ENCODE measurements at regions not wholly inside any gene's neighbourhood (a gene's known extent, or its start where the extent isn't known, plus 50 kb on each side); places are given as distances from the start of the nearest gene placed in this dataset.

DNA sequence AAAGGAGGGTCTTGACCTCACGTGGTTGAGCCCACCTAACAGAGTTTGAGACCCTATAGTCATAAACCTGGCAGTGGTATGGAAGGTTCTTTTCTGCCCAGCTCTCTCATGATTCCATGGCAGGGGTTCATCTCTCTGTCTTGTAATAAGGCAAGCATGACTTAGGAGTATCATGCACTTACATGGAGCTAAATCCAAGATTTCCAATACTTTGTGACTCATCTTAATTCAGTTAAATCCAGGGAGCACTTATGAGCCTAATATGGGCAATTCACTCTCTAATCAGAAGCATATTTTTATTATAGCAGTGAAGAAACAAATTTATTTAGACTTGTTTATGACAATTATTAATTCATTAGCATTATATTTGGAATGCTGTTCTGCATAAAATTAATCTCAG is 131.8 kb upstream of the CPSF6 start:
- no peaks in the 10 kb centered on the region for H3K36me3 ChIP-seq (ENCODE audit: insufficient read depth, low read length)
- no peak for FAIRE-seq
- Mint-ChIP-seq H3K4me3 (ENCODE audit: unreplicated experiment) (no peak overlapping the region), H3K9me3 (ENCODE audit: unreplicated experiment) (no peaks in the 10 kb centered on the region), H3K27me3 (ENCODE audit: low read depth, unreplicated experiment) (peaks cover 13% of the 10 kb centered on the region), H3K36me3 (ENCODE audit: low read depth, unreplicated experiment) (no peaks in the 10 kb centered on the region), H3K27ac (ENCODE audit: unreplicated experiment) (no peak overlapping the region), H3K4me1 (ENCODE audit: low read depth, unreplicated experiment) (peaks cover 9% of the 10 kb centered on the region)
- no peak overlapping the region for H3K4me2 ChIP-seq (ENCODE audit: low read length)
- TF ChIP-seq, protein P1, sequence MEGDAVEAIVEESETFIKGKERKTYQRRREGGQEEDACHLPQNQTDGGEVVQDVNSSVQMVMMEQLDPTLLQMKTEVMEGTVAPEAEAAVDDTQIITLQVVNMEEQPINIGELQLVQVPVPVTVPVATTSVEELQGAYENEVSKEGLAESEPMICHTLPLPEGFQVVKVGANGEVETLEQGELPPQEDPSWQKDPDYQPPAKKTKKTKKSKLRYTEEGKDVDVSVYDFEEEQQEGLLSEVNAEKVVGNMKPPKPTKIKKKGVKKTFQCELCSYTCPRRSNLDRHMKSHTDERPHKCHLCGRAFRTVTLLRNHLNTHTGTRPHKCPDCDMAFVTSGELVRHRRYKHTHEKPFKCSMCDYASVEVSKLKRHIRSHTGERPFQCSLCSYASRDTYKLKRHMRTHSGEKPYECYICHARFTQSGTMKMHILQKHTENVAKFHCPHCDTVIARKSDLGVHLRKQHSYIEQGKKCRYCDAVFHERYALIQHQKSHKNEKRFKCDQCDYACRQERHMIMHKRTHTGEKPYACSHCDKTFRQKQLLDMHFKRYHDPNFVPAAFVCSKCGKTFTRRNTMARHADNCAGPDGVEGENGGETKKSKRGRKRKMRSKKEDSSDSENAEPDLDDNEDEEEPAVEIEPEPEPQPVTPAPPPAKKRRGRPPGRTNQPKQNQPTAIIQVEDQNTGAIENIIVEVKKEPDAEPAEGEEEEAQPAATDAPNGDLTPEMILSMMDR (IDR thresholded peaks at IDR 0.05; ENCODE audit: insufficient read depth, low read depth, low read length): no peak
- no peak for TF ChIP-seq EZH2 (IDR thresholded peaks at IDR 0.05; ENCODE audit: insufficient read depth, low read length)
- H2AFZ ChIP-seq (ENCODE audit: low read depth, low read length): no peak overlapping the region
- H3K4me3 ChIP-seq (ENCODE audit: insufficient read depth, low read depth, low read length): no peak overlapping the region
- no peaks in the 10 kb centered on the region for H3K27me3 ChIP-seq (ENCODE audit: insufficient read depth, low read length)
- no peaks in the 10 kb centered on the region for H3K79me2 ChIP-seq (ENCODE audit: insufficient read depth, low read length)
- H3K4me1 ChIP-seq (ENCODE audit: insufficient read depth, low read length): peaks cover 4% of the 10 kb centered on the region
- H3K9me3 ChIP-seq (ENCODE audit: insufficient read depth, low read depth, low read length): no peaks in the 10 kb centered on the region
- H3K27ac ChIP-seq (ENCODE audit: low read depth, low read length): no peak overlapping the region
- no peaks in the 10 kb centered on the region for H4K20me1 ChIP-seq (ENCODE audit: insufficient read depth, low read length)
- H3K9ac ChIP-seq (ENCODE audit: low read length): no peak overlapping the region
- DNase-seq (ENCODE audit: low read depth): no peak

DNA sequence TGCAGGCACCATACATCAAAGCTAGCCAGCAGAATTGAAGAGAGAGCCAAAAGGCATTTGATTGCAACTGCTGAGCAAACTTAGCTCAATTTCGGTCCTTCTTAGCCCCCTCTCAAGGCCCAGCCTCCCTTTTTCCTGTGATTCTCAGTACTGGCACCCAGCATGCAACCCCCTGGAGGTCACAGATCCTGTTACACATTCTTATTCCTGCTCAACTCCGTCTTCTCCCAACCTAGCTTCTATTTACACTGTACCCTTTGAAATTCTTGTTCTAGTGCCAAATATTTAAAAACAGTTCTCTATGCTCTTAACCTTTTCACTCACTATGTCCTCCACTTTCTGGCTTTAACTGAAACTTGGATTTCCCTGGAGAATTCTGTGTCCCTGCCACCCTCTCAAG is 131.3 kb upstream of the CPSF6 start:
- Histone ChIP-seq H3K79me2 (ENCODE audit: insufficient read depth, low read length) (no peaks in the 10 kb centered on the region), H3K4me2 (ENCODE audit: low read length) (peak overlapping the region; percentile 1), H3K4me1 (ENCODE audit: insufficient read depth, low read length) (peaks cover 4% of the 10 kb centered on the region), H3K27ac (ENCODE audit: low read depth, low read length) (no peak overlapping the region), H3K27me3 (ENCODE audit: insufficient read depth, low read length) (no peaks in the 10 kb centered on the region), H2AFZ (ENCODE audit: low read depth, low read length) (peak overlapping the region; percentile 0), H3K9me3 (ENCODE audit: insufficient read depth, low read depth, low read length) (no peaks in the 10 kb centered on the region), H3K36me3 (ENCODE audit: insufficient read depth, low read length) (no peaks in the 10 kb centered on the region), H4K20me1 (ENCODE audit: insufficient read depth, low read length) (no peaks in the 10 kb centered on the region), H3K9ac (ENCODE audit: low read length) (no peak overlapping the region), H3K4me3 (ENCODE audit: insufficient read depth, low read depth, low read length) (no peak overlapping the region)
- peak; percentile 42 for DNase-seq (ENCODE audit: low read depth)
- TF ChIP-seq EZH2 (IDR thresholded peaks at IDR 0.05; ENCODE audit: insufficient read depth, low read length): no peak
- TF ChIP-seq, protein P1 (IDR thresholded peaks at IDR 0.05; ENCODE audit: insufficient read depth, low read depth, low read length): no peak
- Mint-ChIP-seq H3K27me3 (ENCODE audit: low read depth, unreplicated experiment) (peaks cover 13% of the 10 kb centered on the region), H3K27ac (ENCODE audit: unreplicated experiment) (no peak overlapping the region), H3K4me1 (ENCODE audit: low read depth, unreplicated experiment) (peaks cover 9% of the 10 kb centered on the region), H3K9me3 (ENCODE audit: unreplicated experiment) (no peaks in the 10 kb centered on the region), H3K4me3 (ENCODE audit: unreplicated experiment) (no peak overlapping the region), H3K36me3 (ENCODE audit: low read depth, unreplicated experiment) (no peaks in the 10 kb centered on the region)
- no peak for FAIRE-seq

DNA sequence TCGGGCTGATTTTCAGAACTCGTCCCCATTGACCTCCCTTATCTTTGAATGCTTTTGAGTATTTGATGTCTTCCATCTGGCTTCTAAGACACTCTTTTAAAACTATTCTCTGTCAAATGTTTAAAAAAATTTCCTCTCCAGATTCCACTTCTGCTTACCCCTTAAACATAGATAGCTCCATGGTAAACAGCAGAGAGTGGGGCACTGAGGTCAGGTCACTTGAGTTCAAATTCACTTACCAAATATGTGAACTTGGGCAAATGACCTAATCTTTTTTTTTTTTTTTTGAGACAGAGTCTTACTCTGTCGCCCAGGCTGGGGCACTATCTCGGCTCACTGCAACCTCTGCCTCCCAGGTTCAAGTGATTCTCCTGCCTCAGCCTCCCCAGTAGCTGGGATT is 126.8 kb upstream of the CPSF6 start:
- Histone ChIP-seq H3K27ac (ENCODE audit: low read depth, low read length) (no peak overlapping the region), H3K9ac (ENCODE audit: low read length) (no peak overlapping the region), H3K4me1 (ENCODE audit: insufficient read depth, low read length) (peaks cover 4% of the 10 kb centered on the region), H3K4me2 (ENCODE audit: low read length) (no peak overlapping the region), H2AFZ (ENCODE audit: low read depth, low read length) (no peak overlapping the region), H3K9me3 (ENCODE audit: insufficient read depth, low read depth, low read length) (no peaks in the 10 kb centered on the region), H3K36me3 (ENCODE audit: insufficient read depth, low read length) (no peaks in the 10 kb centered on the region), H3K27me3 (ENCODE audit: insufficient read depth, low read length) (no peaks in the 10 kb centered on the region), H4K20me1 (ENCODE audit: insufficient read depth, low read length) (no peaks in the 10 kb centered on the region), H3K79me2 (ENCODE audit: insufficient read depth, low read length) (no peaks in the 10 kb centered on the region), H3K4me3 (ENCODE audit: insufficient read depth, low read depth, low read length) (no peak overlapping the region)
- Mint-ChIP-seq H3K36me3 (ENCODE audit: low read depth, unreplicated experiment) (no peaks in the 10 kb centered on the region), H3K9me3 (ENCODE audit: unreplicated experiment) (peaks cover 3% of the 10 kb centered on the region), H3K4me1 (ENCODE audit: low read depth, unreplicated experiment) (peaks cover 5% of the 10 kb centered on the region), H3K27me3 (ENCODE audit: low read depth, unreplicated experiment) (peaks cover 10% of the 10 kb centered on the region), H3K4me3 (ENCODE audit: unreplicated experiment) (no peak overlapping the region), H3K27ac (ENCODE audit: unreplicated experiment) (no peak overlapping the region)
- TF ChIP-seq, protein P1 (IDR thresholded peaks at IDR 0.05; ENCODE audit: insufficient read depth, low read depth, low read length): no peak
- DNase-seq (ENCODE audit: low read depth) (no peak), FAIRE-seq (no peak)
